ENCODE measurements at regions not wholly inside any gene's neighbourhood (a gene's known extent, or its start where the extent isn't known, plus 50 kb on each side); places are given as distances from the start of the nearest gene placed in this dataset.
"Not testable (repeated sequence)": the region's sequence is repeated elsewhere in the genome, so short reads cannot be mapped to it uniquely, and the experiment has no call there.

DNA sequence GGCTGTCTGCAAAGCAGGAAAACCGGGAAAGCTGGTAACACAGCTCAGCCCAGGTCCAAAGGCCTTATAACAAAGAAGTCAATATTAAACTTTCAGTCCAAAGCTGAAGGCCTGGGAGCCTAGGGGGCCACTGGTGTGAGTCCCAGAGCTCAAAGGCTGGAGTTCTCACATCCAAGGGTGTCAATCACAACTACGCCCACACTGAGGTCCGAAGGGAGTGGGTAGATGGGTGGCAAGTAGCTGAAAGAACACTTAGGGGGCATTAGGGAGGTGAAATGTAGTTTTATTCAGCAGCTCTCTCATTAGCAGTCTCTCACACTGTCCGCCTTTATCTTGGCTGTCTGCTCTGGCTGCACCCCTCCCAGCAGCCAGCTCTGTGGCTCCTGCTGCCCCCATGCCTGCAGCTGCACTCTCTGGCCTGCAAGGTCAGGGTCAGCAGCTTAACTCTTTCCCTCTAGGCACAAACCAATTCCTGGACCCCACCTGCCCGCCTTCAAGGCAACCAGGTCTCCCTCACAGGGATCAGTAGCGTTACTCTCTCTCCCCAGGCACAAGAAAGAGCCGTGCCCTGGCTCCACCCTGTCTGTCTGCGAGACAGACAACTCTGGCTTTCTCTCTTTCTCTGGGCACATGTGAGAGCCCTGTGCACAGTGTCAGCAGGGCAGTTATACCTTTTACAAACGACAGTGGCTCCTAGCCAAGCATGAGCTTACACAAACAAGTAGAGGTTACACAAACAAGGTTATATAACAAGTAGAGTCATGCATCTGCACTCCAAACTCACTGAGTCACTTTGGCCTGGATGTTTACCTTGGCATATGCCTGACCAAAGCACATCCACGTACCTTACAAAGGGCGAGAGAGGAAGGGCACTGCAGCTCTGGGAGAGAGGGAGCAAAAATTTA, 249.4 kb upstream of the PCDH20 start:
- no peak for DNase-seq (ENCODE audit: low spot score)

DNA sequence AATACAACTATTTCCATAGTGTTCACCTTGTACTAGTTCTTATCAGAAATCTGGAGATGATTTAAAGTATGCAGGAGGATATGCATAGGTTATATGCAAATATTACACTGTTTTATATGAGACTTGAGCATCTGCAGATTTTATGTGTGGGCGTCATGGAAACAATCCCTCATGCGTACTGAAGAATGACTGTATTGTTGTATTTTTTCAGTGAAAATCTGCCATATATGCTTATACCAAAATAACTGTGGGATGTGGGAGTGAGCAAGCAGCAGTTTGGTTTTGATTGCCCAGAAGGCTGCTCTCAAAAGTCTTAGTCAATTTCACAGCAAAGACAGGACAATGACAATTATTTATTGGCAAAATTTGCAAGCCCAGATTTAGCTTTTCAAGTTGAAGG, 238.8 kb upstream of the PCDH20 start:
- no peak for DNase-seq (ENCODE audit: low spot score)

DNA sequence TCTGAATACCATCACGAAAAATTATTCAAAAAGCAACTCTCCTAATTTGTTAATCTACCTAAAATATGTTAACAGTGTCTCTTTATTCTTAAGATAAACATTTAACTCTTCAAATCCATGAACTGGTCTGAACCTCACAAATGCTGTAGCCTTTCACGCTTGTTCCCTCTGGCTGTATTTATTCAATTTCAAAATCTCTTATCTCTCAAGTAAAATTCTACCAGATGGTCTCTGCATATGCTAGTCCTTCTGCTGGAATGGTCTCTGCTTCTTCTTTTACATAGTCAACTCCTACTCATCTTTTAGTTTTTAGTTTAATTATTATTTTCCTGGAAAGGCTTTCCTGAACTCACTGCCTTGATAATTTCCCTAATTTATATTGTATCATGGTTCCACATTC, 232.9 kb upstream of the PCDH20 start:
- no peak for DNase-seq (ENCODE audit: low spot score)

DNA sequence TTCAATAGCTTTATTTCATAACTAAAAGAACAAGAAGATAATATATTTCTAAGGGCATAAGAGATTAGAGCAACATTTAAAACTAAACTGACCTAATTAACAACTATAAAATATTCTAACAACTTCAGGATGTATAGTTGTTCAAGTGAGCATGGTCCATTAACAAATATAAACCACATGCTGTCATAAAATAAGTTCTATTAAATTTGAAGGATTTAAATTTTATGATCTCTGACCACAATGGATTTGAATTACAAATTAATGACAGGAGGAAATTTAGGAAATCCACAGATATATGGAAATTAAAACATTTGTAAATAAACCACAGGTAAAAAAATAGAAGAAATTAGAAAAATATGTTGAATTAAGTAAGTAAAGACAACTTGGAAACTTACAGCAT, 196.5 kb upstream of the PCDH20 start:
- no peak for DNase-seq (ENCODE audit: low spot score)

DNA sequence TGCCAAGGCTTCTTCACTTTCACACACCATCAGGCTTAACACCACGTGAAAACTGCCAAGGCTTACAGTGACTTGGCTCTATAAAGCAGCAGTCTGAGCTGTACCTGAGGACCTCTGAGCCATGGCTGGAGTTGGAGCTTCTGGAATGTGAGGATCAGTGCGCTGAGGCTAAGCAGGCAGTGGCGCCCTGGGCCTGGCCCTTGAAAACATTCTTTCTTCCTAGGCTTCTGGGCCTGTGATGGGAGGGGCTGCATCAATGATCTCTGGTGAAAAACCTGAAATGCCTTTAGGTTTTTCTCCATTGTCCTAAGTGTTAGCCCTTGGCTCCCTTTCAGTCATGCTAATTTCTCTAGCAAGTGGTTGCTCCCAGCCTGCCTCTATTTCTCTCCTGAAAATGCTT, 192.5 kb upstream of the PCDH20 start:
- DNase-seq (ENCODE audit: low spot score), result no peak

DNA sequence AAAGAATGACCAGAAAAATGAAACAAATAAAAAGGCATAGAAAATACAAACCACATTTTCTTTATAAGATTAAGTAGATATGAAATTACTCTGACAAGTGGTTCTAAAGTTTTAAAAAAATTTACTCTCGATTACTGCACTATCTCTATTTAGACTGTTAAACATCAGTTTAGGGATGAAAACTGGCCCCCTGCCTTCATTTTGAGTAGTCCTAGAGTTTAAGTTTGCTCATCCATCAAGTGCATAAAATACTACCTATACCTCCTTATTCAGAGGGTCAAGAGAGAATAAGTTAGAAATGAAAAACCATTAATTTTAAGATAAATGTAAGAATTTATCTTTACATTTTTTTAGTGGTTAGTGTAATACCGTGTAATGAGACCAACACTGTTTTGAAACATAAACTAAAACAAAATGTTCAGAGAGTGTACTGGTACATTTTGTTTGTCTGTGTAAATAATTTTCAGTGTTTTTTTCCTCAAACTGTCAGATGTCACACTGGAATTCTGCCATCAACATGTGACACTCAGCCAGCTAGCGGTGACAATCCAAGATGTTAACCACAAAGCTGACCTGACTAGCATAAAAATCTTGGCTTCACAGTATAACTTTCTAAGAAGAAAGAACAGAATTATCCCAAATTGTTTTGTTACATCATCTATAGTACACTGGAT, 184.8 kb upstream of the PCDH20 start:
- peak; percentile 17 for DNase-seq (ENCODE audit: low spot score)

DNA sequence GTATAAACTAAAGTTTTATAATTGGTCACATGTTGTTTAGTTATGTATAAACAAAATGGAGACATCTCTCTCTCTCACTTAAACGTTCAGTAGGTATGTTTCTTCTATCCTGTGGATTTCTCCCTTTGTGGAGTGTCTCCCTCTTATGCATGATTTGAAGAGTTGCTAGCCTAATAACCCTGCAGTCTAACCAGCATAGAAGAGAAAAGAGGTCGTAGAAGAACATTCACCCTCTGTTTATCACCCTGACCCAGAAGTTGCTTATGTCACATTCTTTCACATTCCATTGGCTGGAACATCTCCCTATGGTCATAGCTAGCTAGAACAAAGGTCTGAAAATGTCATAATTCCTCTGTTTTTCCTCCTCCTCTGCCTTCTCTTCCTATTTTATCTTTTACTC, 176.8 kb upstream of the PCDH20 start:
- no peak for DNase-seq (ENCODE audit: low spot score)

DNA sequence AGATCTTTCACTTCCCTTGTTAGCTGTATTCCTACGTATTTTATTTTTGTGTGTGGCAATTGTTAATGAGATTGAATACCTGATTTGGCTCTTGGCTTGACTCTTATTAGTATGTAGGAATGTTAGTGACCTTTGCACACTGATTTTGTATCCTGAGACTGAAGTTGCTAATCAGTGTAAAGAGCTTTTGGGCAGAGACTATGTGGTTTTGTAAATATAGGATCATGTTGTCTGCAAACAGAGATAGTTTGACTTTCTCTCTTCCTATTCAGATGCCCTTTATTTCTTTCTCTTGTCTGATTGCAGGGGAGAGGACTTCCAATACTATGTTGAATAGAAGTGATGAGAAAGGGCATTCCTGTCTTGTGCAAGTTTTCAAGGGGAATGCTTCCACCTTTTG, 160.3 kb upstream of the PCDH20 start:
- DNase-seq (ENCODE audit: low spot score), result no peak

DNA sequence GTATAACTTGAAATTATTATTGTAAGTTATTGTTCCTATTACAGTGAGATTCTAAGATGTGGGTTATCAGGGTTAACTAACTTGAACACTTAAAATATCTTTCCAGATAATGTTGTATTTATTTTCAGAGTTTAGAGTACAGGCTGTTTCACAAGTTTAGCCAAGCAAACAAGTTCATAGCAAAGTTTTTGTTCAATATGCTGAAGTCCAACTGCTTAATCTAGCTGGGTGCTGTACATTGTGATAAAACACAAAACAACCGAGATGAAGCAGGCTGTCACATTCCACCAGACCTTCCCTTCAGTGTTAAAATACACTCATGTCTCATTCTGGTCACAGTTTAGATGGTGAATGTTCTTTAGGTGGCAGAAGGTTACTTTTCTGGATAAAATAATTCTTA, 148.0 kb upstream of the PCDH20 start:
- DNase-seq (ENCODE audit: low spot score), result no peak

DNA sequence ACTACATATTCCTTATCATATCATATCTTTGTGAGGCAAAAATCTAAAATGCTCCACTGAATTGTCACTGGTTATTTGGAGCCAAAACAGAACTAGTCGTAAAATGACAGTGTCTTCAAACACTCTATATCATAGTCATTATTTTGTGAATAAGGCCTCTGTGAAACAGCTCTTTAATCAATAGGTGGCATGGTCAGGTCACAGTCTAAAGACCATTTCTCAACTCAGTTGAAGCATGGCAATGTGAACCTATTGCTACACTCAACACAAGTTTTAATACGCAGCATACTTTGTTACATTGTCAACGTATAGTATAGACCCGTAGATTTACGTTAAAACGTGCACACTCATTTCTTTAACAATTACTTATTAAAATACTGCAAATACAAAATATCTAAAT, 131.3 kb upstream of the PCDH20 start:
- DNase-seq (ENCODE audit: low spot score), result no peak

DNA sequence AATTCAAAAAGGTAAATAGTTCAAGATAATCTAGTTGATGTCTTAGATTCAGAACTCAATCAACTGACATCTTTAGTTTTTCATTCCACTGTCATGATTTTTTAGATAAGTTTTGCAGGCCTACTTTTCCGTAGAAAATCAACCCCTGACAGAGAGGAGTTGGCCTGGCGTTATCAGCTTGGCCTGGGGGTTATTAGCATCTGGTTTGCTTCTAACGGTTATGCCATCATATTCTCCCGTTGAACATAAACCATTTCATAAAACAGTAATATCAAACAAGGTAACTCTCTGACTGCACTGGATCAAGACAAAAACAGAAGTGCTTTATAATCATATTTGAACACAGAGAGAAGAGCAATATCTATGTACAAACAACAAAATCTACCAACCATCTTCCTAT, 130.8 kb upstream of the PCDH20 start:
- no peak for DNase-seq (ENCODE audit: low spot score)

DNA sequence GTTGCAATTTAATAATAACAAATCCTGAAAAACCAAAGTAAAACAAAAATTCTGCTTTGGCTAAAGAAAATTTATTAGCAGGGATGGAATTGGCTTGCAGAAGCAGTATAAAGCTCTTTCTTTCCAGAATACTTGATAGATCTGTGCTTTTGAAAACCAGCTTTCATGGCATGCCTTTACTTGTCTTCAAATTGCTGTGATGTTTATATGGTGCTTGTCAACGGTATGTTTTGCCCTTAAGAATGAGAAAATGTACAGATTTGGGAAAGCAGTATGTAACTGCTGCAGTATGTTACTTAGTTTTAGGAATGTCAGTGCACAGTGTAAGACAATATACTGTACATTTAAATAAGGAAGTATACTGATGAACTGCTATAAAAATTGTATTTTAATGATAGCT, 120.8 kb upstream of the PCDH20 start:
- DNase-seq (ENCODE audit: low spot score), result no peak

DNA sequence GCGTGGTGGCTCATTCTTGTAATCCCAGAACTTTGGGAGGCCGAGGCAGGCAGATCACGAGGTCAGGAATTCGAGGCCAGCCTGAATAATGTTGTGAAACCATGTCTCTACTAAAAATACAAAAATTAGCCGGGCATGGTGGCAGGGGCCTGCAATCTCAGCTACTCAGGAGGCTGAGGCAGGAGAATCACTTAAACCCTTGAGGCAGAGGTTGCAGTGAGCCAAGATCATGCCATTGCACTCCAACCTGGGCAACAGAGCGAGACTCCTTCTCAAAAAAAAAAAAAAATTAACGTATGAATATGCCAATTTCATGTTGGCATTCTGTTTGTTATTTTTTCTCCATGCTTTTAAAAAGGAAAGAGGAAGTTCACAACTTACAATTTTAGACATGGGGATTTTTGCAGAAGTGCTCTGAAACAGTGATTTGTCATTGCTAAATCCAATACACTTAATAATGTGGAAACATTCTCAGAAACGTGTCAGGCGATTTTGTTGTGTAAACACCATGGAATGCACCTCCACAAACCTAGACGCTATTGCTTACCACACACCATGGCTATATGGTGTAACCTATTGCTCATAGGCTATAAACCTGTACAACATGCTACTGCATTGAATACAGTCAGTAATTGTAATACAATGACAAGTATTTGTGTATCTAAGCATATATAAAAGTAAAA, 115.9 kb upstream of the PCDH20 start:
- DNase-seq (ENCODE audit: low spot score), result no peak

DNA sequence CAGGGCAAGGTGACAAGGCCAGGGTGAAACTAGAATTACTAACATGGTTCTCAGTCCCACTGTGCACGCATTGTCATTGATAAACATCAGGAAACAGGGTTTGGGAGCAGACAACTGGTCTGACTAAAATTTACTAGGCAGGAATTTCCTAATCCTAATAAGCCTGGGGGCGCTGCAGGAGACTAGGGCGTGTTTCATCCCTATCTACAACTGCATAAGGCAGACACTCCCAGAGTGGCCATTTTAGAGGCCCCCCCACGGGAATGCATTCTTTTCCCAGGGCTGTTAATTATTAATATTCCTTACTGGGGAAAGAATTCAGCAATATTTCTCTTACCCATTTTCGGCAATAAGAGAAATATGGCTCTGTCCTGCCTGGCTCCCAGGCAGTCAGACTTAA, 103.6 kb upstream of the PCDH20 start:
- DNase-seq (ENCODE audit: low spot score), result not testable (repeated sequence)

DNA sequence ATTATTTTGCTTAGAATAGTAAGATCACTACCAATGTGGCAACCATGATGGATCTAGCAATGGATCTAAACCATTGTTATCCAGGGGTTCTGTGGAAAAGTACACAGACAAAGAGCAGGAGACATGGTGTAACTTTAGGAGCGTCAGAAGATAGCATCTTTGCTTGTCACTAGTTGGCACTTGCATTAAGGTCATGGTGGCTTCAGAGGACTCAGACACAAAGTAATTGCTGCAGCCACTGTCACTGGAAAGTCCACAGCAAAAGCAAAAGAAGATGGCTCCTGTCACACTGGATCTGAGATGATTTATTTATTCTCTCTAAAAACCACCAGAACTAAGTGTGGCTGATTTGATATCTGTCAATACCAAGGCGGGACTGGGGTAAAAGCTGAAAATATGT, 93.3 kb upstream of the PCDH20 start:
- DNase-seq (ENCODE audit: low spot score), result no peak

DNA sequence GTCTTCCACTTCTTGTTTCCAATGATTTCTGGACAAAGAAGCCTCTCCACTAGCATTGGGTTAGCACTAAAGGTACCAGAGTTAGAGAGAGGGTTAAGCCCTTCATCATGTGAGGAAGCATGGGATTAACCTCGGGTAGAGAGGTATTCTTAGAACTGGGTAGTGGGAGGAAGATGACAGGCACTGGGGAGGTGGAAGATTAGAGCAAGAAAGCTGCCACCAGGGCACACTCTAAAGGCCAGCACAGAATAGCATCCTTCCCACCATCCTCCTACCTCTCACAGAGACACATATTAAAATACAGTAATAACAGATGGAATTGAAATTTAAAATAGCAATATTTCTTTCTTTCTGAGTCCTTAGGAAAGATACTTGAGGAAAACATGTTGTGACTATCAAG, 84.5 kb upstream of the PCDH20 start:
- no peak for DNase-seq (ENCODE audit: low spot score)

DNA sequence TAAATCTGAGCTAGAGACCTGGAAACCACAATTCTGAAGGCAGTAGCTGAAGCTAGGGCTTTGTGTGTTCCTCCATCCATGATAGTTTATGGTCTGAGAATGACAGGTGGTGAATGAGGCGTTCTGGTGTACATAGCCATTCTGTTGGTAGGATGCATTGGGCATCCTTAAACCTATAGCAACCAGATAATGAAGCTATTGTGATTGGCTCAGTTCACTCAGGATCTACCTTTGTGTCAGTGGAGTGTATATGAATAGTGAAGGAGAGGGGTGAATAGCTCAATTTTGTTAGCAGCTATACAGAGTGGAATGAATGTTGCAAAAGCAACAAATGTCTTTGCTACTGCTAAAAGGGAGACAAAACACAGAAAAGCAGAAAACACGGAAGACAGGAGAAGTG, 80.0 kb upstream of the PCDH20 start:
- DNase-seq (ENCODE audit: low spot score), result no peak

DNA sequence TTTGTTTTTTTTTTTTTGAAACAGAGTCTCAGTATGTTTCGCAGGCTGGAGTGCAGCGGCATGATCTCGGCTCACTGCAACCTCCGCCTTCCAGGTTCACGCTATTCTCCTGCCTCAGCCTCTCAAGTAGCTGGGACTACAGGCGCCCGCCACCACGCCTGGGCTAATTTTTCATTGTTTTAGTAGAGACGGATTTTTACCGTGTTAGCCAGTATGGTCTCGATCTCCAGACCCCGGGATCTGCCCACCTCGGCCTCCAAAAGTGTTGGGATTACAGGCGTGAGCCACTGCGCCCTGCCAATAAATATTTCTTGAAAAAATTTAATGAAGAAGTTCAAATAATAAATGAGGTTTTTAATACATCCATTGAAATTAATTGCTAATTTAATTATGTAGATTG, 77.9 kb upstream of the PCDH20 start:
- DNase-seq (ENCODE audit: low spot score), result not testable (repeated sequence)

DNA sequence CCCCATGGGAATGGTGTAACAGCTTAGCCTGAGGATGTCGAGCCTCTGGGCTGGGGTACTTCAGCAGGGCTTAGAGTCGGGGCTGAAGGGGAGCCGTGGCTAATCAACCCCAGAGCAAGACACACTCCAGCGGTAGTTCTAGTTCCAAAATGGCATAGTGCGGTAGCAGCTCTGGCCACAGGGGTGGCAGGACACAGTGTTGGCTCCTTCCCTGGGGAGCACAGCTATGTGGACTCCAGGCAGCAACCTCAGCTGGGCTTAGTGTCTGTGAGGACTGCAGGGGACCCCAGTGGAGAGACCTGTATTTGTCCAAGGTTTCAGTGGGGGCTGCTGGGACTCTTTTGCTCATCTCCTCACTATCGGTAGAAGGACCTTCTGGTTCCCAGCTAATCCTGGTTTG, 70.8 kb upstream of the PCDH20 start:
- DNase-seq (ENCODE audit: low spot score), result no peak

DNA sequence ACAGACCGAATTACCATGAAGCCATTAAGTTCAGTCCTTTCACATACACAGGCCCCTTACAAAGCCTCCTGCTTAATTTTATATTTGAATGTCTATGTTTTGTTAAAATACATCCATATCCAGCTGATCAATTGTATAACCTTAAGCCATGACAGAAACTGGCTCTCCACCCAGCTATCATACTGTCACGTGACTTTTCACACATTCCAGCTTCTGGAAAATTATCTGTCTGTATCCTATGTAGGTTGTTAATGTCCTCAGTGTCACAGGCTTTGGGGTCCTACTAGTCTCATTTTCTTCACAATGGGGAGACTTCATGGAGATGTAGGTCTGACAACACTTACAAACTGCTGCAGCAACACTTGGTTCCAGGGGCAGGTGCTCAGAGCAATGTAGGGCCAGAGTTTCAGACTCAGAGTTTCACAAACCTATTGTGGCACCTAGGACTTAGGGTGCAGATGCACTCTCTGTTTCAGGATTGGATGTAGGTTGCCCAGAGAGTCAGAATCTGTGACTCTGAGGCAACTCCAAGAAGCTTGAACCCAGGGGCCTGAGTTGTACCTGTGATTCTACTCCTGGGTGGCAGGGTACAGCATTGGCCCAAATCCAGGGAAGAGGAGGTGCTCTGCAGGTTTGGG, 69.6 kb upstream of the PCDH20 start:
- DNase-seq (ENCODE audit: low spot score), result no peak

DNA sequence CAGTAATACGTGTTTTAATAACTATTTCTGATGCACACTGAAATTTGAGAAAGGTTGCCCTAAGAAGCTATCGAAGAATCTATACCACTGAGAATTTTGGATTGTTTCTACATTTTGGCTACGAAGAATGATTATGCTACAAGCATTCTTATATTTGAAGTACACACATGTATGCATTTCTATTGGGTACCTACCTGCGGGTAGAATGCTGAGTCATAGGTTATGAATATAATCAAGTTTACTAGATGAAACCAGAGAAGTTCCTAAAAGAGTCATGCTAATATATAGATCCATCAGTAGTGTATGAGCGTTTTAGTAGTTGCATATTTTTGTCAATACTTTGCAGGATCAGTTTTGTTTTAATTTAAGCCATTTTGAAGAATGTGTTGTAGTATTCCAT, 62.0 kb upstream of the PCDH20 start:
- no peak for DNase-seq (ENCODE audit: low spot score)

DNA sequence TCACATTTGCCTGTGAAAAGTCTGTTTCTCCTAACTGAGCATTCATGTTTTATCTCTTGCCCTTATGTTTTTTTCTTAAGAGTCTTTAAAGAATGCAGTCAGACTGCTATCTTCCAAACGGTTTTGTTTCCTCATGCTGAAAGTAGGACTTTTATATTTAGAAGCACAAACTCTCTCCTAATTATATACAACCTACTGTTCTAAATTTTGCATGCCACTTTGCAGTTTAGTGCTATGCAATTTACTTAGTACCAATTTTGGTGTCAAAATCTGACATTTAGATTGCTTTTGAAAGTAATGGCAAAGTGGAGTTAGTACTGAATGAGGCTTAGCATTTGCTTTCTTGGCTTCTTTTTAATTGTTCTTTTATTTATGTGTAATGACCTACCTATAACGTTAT, 55.1 kb upstream of the PCDH20 start:
- DNase-seq (ENCODE audit: low spot score), result no peak

DNA sequence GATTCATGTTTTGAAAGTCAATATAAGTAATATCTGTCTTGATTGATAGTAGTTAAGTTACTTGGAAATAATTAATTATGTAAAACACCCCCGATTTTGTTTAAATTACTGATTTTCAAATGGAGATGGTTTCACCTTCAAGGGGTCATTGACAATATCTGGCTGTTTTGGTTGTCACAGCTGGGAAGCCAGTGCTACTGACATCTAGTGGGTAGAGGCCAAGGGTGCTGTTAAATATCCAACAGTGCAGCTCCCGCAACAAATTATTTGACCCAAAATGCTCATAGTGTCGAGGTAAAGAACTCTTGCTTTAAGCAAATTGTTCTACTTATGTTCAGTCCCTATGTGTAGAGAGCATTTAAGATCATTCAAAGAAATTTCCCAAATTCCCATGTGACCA, 50.6 kb upstream of the PCDH20 start:
- no peak for DNase-seq (ENCODE audit: low spot score)
